GM18867 (cell line): ENCODE measurements at regions not wholly inside any gene's neighbourhood (a gene's known extent, or its start where the extent isn't known, plus 50 kb on each side); places are given as distances from the start of the nearest gene placed in this dataset.

Source experiments
- ATAC-seq: cut with Tn5 transposase; IDR thresholded peaks from one replicate; pipeline ENCODE4 v1.9.1; 2021; ENCODE audit warnings: mild to moderate bottlenecking, moderate library complexity; ENCODE audit not compliant: unreplicated experiment

GRCh38 chr13:107778094-107778493 is 437.2 kb downstream of the LIG4 start:
- no peak for ATAC-seq

- no peak for ATAC-seq
These were observed 444.8 kb downstream of the LIG4 start for GRCh38 chr13:107770541-107770940.

DNA sequence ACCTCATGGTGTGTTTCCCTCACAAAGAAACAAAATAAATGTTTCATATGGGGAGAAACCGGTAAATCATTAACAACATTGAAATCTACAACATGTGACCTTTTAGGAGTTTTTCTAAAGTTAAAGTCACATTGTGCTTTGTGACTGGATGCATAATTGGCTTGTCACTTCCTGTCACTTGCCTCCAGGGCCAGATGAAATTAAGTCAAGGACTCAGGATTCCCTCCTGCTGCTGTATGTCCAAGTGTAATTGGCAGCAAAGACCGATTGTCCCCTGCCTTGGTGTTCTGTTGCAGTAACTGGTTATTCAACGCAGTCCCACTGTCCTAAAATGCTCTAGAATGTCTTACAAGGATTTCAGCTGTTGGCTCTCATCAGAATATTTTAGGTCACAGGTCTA is 448.2 kb downstream of the LIG4 start:
- ATAC-seq, result no peak

DNA sequence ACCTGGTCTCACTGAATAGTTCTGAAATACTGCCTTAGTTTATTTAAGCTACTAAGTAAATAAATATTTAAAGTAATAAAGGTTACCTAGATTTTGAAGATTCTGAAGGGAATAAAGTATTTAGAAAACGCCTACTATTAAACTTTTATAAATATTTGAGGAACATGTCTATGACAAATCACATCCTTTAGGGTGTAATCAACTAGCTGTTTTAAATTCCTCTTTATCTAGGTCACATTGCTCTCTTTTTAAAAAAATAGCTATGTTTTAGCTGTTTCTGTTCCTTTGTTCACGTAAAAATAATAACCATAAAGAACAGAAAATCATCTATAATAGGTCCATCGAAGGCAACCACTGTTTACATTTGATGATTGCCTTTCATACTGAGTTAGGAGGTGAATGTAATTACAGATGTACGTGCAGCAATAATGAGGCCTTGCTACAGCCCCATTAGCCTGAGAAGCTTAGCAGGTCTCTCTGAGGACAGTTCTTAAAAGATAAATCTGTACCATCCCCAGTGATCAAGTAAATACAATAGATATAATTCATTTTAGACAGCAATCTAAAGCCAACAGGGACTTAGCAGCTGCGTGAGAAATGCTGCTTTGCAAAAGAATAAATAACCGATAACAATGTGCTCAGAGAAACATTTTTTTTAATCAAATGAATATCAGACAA is 449.5 kb downstream of the LIG4 start:
- no peak for ATAC-seq

- no peak for ATAC-seq
These were observed 451.3 kb downstream of the LIG4 start for GRCh38 chr13:107764046-107764445.

GRCh38 chr13:107753748-107754147 is 461.6 kb downstream of the LIG4 start:
- no peak for ATAC-seq

- no peak for ATAC-seq
These were observed 462.0 kb downstream of the LIG4 start for GRCh38 chr13:107753291-107753690.

- no peak for ATAC-seq
These were observed 471.4 kb downstream of the LIG4 start for GRCh38 chr13:107743983-107744382.

DNA sequence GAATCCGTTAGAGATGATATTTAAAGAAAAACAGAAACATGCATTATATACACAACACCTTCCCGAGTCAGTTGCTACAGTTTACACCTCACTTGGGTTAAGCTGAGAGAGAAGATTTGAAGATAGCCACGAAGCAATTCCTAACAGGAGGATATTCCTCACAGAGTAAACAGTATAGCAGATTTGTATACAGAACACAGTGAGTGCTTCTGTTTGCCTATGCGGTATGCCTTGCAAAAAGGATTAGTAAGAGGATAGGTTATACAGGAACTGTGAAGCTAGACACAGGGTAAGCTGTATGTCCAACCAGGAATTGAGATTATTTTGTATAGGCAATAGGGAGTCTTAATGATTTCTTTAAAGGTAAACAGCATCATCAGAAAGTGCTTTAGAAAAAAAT is 471.8 kb downstream of the LIG4 start:
- no peak for ATAC-seq

- no peak for ATAC-seq
These were observed 472.2 kb downstream of the LIG4 start for GRCh38 chr13:107743100-107743499.

DNA sequence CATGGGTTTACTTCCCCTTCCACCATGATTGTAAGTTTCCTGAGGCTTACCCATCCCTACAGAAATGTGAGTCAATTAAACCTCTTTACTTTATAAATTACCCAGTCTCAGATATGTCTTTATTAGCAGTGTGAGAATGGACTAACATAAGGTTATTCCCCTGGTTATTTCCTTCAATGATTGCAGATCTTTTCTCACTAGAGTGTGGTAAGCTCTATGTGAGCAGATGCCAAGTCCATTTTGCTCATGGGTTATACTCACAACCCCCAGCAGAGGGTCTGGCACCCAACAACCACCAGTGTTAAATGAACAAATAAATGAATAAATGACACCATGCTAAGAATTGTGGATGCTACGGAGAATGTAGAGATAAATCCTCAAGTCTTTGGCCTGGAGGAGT is 472.8 kb downstream of the LIG4 start:
- ATAC-seq, result no peak

DNA sequence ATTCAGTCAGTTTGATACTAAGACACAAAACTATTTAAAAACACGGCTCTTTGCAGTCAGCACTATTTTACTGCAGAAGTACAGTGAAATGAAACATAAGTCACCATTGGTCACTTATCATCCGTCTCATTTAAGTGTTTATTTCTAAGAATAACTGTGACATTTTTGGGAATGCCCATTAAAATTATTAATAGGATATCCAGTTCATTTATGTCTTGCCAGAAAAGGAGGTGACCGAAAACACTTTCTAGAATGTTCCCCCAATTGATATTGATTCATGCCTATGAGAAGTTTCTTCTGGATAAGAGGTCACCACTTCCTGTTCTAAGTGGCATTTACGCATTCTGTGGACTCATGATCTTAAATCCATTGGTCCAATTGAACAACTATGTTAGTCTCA is 477.3 kb downstream of the LIG4 start:
- no peak for ATAC-seq

GRCh38 chr13:107736731-107737130 is 478.6 kb downstream of the LIG4 start:
- no peak for ATAC-seq

GRCh38 chr13:107736170-107736569 is 479.2 kb downstream of the LIG4 start:
- no peak for ATAC-seq

- ATAC-seq, result no peak
These were observed 480.3 kb downstream of the LIG4 start for GRCh38 chr13:107734891-107735625.

GRCh38 chr13:107733276-107733675 is 482.1 kb downstream of the LIG4 start:
- ATAC-seq, result no peak

DNA sequence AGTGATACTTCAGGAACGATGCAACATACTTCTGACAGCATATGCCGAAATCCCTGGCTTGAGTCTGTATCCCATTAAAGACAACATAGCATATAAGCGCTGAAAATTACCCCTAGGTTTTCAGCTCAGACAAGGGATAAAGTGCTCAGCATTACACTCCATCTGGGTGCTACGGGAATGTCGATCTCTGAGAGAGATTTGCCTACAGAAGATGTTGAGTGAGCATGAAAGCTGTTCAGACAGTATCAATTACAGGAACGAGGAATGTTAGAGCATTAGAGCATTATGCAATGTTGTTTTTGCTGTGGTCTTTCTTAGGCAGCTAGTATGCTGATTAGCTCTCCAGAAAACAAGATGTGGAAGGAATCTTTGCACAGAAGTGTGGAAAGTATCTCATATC is 484.5 kb downstream of the LIG4 start:
- ATAC-seq, result no peak

- no peak for ATAC-seq
These were observed 494.0 kb downstream of the LIG4 start for GRCh38 chr13:107721125-107721869.

DNA sequence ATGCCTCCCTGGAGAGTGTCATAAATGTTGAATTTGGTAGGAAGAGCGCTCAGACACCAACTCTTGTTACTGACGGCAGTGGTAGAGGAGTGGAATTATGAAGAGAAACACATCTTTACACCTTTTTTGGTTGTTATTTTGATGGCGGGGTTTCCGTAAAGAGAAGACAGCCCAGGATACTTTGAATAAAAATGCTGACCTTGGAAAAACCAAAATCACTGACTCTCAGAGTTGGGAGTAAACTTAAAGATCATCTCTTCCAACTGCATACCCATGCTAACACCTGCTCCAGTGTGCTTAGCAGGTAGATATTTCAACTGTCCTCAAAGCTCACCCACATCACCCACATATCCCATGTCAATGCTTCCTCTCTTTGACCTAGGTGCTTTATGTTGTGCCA is 498.6 kb downstream of the LIG4 start:
- ATAC-seq, result no peak

DNA sequence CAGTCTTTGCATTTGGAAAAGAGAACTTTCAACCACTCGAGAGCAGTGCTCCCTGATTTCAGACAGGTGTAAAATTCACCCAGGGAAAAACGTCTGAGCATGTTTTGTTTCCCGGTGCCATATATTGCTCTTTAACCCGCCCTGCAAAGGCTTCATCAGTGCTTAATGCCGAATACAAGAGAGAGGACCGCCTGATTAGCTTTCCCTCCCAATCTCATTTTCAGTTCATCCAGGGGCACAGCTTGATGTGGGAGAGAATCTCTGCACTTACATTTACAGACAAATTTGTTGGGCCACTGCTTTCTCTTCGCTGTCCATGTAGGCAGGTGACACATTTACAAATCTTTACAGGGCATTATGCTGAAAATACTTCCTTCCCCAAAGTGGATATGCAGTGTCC is 499.1 kb downstream of the LIG4 start:
- ATAC-seq, result no peak

GRCh38 chr13:107715496-107715895 is 499.8 kb downstream of the LIG4 start:
- ATAC-seq, result no peak

- ATAC-seq, result no peak
These were observed 502.0 kb downstream of the LIG4 start for GRCh38 chr13:107713314-107713713.
